Ishikawa (cell line): ENCODE measurements at regions not wholly inside any gene's neighbourhood (a gene's known extent, or its start where the extent isn't known, plus 50 kb on each side); places are given as distances from the start of the nearest gene placed in this dataset.

ENCODE experiments used
- CEBPB ChIP-seq: IDR thresholded peaks from 2 replicates; pipeline ENCODE4 v1.6.1; 2012
- CREB1 ChIP-seq: IDR thresholded peaks from 2 replicates; pipeline ENCODE4 v1.6.1; 2012; ENCODE audit warnings: low read depth
- EGR1 ChIP-seq: IDR thresholded peaks from 2 replicates; pipeline ENCODE4 v1.6.1; 2012
- EP300 ChIP-seq: IDR thresholded peaks from 2 replicates; pipeline ENCODE4 v1.6.1; 2012; ENCODE audit warnings: borderline replicate concordance
- FOXM1 ChIP-seq: IDR thresholded peaks from 2 replicates; pipeline ENCODE4 v1.6.1; 2012; ENCODE audit warnings: low read depth, borderline replicate concordance
- MAX ChIP-seq: IDR thresholded peaks from 2 replicates; pipeline ENCODE4 v1.6.1; 2012
- NFIC ChIP-seq: IDR thresholded peaks from 2 replicates; pipeline ENCODE4 v1.6.1; 2012
- RAD21 ChIP-seq: IDR thresholded peaks from 2 replicates; pipeline ENCODE4 v1.6.1; 2012; ENCODE audit warnings: low read depth
- REST ChIP-seq: IDR thresholded peaks from 2 replicates; pipeline ENCODE4 v1.6.1; 2012; ENCODE audit warnings: low read depth, mild to moderate bottlenecking
- TAF1 ChIP-seq: IDR thresholded peaks from 2 replicates; pipeline ENCODE4 v1.6.1; 2012; ENCODE audit warnings: low read depth, mild to moderate bottlenecking
- TCF12 ChIP-seq: IDR thresholded peaks from 2 replicates; pipeline ENCODE4 v1.6.1; 2012; ENCODE audit warnings: low read depth
- TEAD4 ChIP-seq: IDR thresholded peaks from 2 replicates; pipeline ENCODE4 v1.6.1; 2012
- USF1 ChIP-seq: IDR thresholded peaks from 2 replicates; pipeline ENCODE4 v1.6.1; 2012
- YY1 ChIP-seq: IDR thresholded peaks from 2 replicates; pipeline ENCODE4 v1.6.1; 2012; ENCODE audit warnings: low read depth
- ZBTB7A ChIP-seq: IDR thresholded peaks from 2 replicates; pipeline ENCODE4 v1.6.1; 2012; ENCODE audit warnings: low read depth

GRCh38 chr9:118209343-118209742, 505.1 kb downstream of the TLR4 start:
- TF ChIP-seq TAF1, result no peak
- no peak for TF ChIP-seq NFIC
- TF ChIP-seq RAD21, result no peak
- no peak for TF ChIP-seq ZBTB7A
- no peak for TF ChIP-seq REST
- no peak for TF ChIP-seq MAX
- TF ChIP-seq CEBPB, result no peak

GRCh38 chr9:118215549-118215948, 511.3 kb downstream of the TLR4 start:
- no peak for TF ChIP-seq REST
- TF ChIP-seq CEBPB, result no peak
- TF ChIP-seq TCF12, result no peak
- TF ChIP-seq TAF1, result no peak
- no peak for TF ChIP-seq YY1
- no peak for TF ChIP-seq USF1
- TF ChIP-seq RAD21, result no peak
- no peak for TF ChIP-seq CREB1
- no peak for TF ChIP-seq EP300
- no peak for TF ChIP-seq EGR1
- no peak for TF ChIP-seq NFIC
- no peak for TF ChIP-seq FOXM1

- no peak for TF ChIP-seq RAD21
- no peak for TF ChIP-seq CREB1
- no peak for TF ChIP-seq ZBTB7A
- TF ChIP-seq TAF1, result no peak
- TF ChIP-seq MAX, result no peak
- no peak for TF ChIP-seq NFIC
- no peak for TF ChIP-seq YY1
- no peak for TF ChIP-seq FOXM1
These were observed 518.2 kb downstream of the TLR4 start for GRCh38 chr9:118222375-118222774.

GRCh38 chr9:118223111-118223510, 518.9 kb downstream of the TLR4 start:
- TF ChIP-seq EP300, result no peak
- TF ChIP-seq CEBPB, result no peak
- TF ChIP-seq TEAD4, result no peak
- no peak for TF ChIP-seq NFIC
- TF ChIP-seq TAF1, result no peak
- no peak for TF ChIP-seq TCF12
- no peak for TF ChIP-seq RAD21
- TF ChIP-seq CREB1, result no peak
- no peak for TF ChIP-seq EGR1
- no peak for TF ChIP-seq MAX
- TF ChIP-seq YY1, result no peak
- no peak for TF ChIP-seq ZBTB7A
- no peak for TF ChIP-seq USF1

- TF ChIP-seq TAF1 (no peak), RAD21 (no peak), TEAD4 (no peak), YY1 (no peak), CREB1 (no peak), CEBPB (no peak), EP300 (no peak), NFIC (no peak)
These were observed 526.1 kb downstream of the TLR4 start for GRCh38 chr9:118230329-118230728.

GRCh38 chr9:118236625-118237024, 532.4 kb downstream of the TLR4 start:
- no peak for TF ChIP-seq NFIC
- no peak for TF ChIP-seq RAD21
- no peak for TF ChIP-seq TAF1
- TF ChIP-seq USF1, result no peak
- TF ChIP-seq REST, result no peak
- no peak for TF ChIP-seq EP300
- no peak for TF ChIP-seq MAX
- no peak for TF ChIP-seq CREB1
- no peak for TF ChIP-seq CEBPB
- TF ChIP-seq EGR1, result no peak
- no peak for TF ChIP-seq YY1
- TF ChIP-seq TEAD4, result no peak
